ENCODE measurements at regions not wholly inside any gene's neighbourhood (a gene's known extent, or its start where the extent isn't known, plus 50 kb on each side); places are given as distances from the start of the nearest gene placed in this dataset.
"Not testable (repeated sequence)": the region's sequence is repeated elsewhere in the genome, so short reads cannot be mapped to it uniquely, and the experiment has no call there.

DNA sequence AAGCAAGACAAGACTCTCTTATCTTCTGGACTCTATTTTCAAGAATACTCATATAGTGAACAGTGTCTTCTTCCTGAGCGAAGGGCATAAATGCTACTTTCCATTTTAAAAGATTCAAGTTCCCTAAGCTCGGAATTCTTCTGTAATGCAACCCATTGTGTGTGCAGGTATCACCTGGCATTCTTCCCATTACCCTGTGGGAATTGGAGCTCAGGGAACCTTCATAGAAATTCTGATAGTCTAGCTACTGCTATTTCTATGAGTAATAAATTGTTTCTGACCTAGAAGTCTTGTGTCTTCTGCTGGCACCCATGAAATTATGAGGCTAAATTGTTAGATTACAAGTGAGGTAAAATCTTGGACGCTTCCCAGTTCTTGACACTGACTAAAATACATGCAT lies 324.1 kb upstream of the DIPK2B start:
- DNase-seq: no peak

DNA sequence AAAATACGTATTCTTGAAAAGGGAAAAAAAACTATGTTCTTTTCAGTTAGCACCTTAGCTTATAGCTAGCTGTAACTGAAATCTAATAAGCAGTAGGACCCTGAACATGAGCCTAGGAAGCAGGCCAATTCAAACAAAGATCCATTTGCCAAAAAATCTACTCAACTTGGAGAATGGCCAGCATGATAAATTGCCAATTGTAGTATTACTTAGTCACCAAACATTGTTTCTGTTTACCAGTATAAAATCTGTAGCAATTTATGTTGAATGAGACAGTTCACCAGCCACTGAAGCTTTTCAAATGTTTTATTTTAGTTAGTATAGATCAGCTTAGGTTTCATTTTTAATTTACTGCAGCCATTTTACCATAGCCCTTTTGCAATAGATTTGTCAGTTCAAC lies 323.6 kb upstream of the DIPK2B start:
- DNase-seq: no peak

- no peak for DNase-seq
Measured at GRCh38 chrX:45518552-45518951, 317.9 kb upstream of the DIPK2B start.

GRCh38 chrX:45517090-45517973 lies 316.7 kb upstream of the DIPK2B start:
- DNase-seq: no peak

DNA sequence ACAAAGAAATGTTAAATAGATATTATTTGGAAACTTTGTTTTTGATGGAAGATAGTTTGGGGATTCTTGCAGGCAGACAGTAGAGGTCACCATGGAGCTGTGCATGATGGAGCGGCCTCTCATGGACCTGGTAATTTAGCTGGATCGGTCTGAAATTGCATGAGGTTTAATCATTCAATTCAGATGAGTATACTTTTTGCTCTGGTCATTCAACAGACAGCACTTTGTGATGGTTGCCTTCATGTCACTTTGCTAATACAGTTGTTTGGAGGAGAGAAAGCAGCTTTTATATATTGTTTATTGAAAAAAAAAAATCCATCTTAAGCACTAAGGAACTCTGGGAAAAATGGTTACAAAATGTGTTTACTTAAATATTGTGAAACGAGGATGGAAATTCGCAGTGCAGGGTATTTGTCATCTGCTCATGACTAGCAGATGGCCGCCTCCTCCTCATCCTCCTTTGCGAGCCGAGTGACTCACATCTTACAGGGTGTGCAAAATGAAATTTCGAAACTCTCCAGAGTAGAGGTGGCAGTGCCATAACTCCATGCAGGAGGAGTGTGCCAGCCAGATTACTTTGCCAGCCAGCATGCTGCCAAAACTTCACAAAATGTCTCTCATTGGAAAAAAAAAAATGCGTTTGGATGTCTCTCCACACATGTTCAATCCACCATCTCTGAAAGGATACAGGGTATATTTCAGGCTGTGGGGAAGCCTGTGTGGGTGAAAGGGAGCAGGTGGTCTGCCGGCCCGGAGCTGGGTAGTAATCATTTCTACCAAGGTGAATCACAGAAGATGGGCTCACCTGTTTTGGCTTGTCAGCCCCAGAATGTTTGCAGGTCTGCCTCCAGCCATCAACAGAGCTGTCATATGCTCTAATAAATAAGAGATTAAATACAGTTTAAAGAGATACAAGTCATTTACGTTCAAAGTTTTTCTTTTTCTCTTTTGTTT lies 314.9 kb upstream of the DIPK2B start:
- no peak for DNase-seq

- no peak for DNase-seq
Measured at GRCh38 chrX:45513042-45513441, 312.4 kb upstream of the DIPK2B start.

DNA sequence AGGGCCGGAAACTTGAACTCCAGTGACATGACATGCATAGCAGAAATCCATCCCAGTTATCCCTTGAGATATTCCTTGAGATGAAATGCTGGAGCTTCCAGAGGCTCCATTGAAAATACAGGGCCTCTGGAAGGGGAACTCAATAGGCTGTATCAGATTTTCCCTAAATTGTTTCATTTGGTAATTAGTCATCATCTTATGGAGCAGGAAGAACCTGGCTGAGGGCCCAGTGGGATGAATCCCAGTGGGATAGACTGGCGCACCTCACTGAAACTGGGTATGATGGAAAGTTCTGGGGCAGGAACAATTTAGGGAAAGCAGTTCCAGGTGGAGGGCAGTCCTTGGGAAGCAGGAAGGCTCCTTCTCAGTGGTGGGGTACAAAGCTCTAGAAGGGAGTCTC lies 307.8 kb upstream of the DIPK2B start:
- DNase-seq: no peak

DNA sequence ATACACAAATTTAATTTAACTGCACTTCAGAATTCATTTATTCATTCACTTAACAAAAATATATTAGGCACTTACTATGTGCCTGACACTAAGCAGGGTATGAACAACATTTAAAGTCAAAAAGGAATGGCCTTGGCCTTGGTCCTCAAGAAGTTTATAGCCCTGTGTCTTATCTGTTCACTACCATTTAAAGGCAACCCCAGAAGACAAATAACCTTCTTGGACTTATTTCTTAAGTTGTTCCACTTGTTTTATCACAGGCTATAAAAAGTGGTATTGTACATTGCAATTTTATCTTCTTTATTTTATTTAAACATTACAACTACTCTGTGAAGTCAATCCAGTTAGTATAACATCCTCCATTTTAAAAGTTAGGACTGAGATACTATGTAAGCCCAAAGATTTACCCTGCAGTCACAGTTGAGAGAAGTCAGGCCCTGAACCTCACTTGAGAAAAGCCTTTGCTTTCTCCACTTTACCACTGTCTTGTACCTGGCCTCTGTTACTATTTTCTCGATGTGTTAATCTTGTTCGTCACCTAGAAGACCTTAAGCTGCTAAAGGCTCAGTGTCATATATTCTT lies 305.6 kb upstream of the DIPK2B start:
- DNase-seq: no peak

DNA sequence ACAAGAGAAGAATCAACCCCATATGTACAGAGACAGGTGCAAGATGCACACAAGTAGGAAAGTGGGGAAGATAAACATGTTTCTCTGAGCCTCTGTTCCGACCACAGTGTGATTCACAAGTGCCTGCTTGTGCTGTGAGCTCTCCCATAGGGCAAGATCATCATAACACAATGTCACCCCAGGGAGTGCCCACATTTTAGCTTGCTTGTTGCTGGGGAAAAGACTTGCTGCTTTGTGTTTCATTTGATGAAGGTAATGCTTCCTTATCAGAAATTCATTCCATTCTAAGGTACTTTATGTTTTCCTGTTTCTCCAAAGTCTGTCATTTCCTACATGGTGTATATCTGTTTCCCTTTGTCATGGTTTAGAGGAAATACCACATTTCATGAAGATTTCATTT lies 304.5 kb upstream of the DIPK2B start:
- no peak for DNase-seq

GRCh38 chrX:45503787-45504362 lies 303.2 kb upstream of the DIPK2B start:
- not testable (repeated sequence) for DNase-seq

- no peak for DNase-seq
Measured at GRCh38 chrX:45502396-45502795, 301.7 kb upstream of the DIPK2B start.

DNA sequence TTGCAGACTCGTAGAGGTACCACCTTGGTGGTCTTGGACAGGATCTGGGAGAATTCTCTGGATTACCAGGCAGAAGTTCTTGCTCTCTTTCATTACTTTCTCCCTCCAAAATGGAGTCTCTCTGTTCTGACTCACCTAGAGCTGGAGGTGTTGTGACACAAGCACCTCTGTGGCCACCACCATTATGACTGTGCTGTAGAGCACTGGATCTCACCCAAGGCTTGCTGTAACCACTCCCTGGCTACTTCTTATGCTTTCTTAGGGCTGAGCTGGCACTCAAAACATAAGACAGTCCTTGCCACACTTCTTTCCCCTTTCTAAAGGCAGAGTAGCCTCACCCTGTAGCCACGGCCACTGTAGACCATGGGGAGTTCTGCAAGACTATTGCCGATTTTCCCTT lies 296.6 kb upstream of the DIPK2B start:
- no peak for DNase-seq

GRCh38 chrX:45485719-45486118 lies 285.0 kb upstream of the DIPK2B start:
- no peak for DNase-seq

- DNase-seq: no peak
Measured at GRCh38 chrX:45479835-45480422, 279.3 kb upstream of the DIPK2B start.

DNA sequence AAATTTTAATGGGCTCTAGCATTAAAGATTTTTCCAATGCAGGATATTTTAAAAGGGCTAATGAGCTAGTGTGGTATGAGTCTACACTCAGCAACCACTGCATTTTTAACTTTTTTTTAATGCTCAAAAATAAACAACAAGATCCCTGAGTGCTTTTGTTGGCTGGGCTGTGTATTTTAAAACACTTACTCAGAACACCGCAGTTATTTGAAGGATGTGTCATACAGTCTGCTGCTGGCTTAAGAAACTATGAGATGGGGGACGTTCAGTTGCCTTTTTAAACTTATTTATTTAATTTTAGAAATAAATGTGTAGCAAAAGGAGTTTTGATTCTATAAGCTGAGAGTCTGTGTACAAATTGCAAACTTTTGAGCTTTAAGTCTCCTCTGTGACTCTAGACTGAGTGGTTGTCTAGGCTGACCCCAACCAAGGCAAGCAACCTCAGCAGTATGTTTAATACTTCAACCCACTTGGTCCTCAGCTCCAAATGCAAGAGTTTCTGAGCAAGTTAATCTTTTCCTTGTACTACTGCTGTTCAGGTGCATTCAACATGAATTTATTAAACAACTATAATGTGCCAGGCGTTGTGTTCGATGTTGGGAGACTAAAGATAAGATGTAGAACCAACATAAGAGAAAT lies 278.6 kb upstream of the DIPK2B start:
- no peak for DNase-seq

DNA sequence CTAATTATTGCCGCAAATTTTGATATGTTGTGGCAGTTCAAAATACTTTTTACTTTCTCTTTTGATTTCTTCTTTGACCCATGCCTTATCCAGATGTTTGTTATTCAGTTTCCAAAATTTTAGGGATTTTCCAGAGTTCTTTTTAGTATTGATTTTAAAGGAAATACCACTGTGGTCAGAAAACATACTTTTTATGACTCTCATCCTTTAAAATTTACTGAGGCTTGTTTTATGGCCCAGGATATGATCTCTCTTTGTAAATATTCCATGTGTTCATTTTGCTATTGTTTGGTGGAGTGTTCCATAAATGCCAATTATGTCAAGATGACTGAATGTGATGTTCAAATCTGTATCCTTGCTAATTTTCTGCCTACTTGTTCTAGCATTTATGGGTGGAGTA lies 272.3 kb upstream of the DIPK2B start:
- DNase-seq: no peak

DNA sequence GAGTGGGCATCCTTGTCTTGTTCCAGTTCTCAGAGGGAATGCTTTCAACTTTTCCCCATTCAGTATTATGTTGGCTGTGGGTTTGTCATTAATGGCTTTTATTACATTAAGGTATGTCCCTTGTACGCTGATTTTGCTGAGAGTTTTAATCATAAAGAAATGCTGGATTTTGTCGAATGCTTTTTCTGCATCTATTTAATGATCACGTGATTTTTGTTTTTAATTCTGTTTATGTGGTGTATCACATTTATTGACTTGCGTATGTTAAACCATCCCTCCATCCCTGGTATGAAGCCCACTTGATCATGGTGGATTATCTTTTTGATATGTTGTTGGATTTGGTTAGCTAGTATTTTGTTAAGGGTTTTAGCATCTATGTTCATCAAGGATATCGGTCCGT lies 266.9 kb upstream of the DIPK2B start:
- not testable (repeated sequence) for DNase-seq

- DNase-seq: not testable (repeated sequence)
Measured at GRCh38 chrX:45455732-45456131, 255.1 kb upstream of the DIPK2B start.

GRCh38 chrX:45454290-45454689 lies 253.6 kb upstream of the DIPK2B start:
- DNase-seq: no peak

DNA sequence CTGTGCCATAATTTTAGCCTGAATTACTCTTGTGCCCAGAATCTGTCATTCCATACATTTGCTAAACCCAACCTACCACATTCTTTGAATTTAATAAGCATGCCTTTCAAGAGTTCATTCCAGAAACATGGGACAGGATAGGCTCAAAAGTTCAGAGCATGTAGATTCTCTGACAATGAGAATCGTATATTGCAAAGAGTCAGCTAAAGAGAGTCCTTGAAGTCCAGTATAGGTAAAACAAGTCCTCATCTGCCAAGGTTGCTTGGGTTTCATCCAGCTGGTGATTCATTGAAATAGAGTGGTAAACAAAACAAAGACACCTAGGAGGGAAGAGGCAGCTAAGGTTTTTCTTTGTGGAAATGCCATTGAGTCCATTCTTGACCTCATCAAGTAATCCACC lies 249.3 kb upstream of the DIPK2B start:
- DNase-seq: no peak

- no peak for DNase-seq
Measured at GRCh38 chrX:45447995-45448394, 247.3 kb upstream of the DIPK2B start.

DNA sequence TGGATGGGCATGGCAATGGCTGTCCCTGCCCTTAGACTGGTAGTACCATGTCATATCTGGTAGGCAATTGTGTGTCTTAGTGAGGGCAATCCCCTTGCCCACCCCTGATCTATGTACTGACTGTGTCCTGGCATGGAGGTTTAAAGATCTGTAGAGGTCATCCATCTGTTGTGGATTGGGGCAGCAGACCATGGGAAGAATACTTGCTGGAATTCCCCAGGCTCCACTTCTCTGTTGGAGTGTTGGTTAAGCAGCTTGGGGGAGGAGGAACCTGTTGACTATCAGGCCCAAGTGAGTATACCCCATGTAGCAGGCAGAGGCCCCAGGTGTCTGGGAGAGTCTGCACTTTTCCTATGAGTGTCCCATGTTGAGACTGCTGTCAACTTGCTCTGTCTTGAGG lies 246.7 kb upstream of the DIPK2B start:
- DNase-seq: no peak

All from NCI-H526 (cell line).